H1 (cell line): ENCODE measurements at regions not wholly inside any gene's neighbourhood (a gene's known extent, or its start where the extent isn't known, plus 50 kb on each side); places are given as distances from the start of the nearest gene placed in this dataset.
A peak's percentile ranks its signal among the peaks of the same experiment; 100 is the strongest.

Source experiments
- CTCF ChIA-PET: fragments of 300-600 bp; sonication (Branson Sonifier 250); formaldehyde crosslinking; loops from one replicate; lab custom pipeline; 2021; ENCODE audit not compliant: partially characterized antibody; lab: Charles Lee
- POLR2A ChIA-PET: fragments of 300-600 bp; sonication (Branson Sonifier 250); formaldehyde crosslinking; loops from one replicate; lab custom pipeline; 2021; ENCODE audit warnings: inconsistent platforms; ENCODE audit not compliant: partially characterized antibody; lab: Charles Lee
- DNase-seq, 2 experiments: peaks; one replicate each; pipeline versions ENCODE4 v3.0.0 to v3.0.0-alpha.2; 2010 to 2022; ENCODE audit warnings: low spot score in 2 of 2, low read depth in 1 of 2, mixed read lengths in 1 of 2
- FAIRE-seq: peaks from 2 replicates; lab custom pipeline; 2011; peaks lifted over from hg19 to GRCh38; lab: Jason Lieb, UNC
- H2AFZ ChIP-seq: 2 replicates; pipeline ENCODE4 v1.8.1; 2012; ENCODE audit warnings: low read length, inconsistent platforms
- H2AK5ac ChIP-seq: 2 replicates; pipeline ENCODE4 v1.6.1; 2013; ENCODE audit warnings: low read depth, low read length
- H2BK120ac ChIP-seq: replicated peaks from 2 replicates; pipeline ENCODE3; 2013; ENCODE audit warnings: low read depth, low read length, inconsistent platforms
- H2BK12ac ChIP-seq: 2 replicates; pipeline ENCODE4 v1.6.1; 2013; ENCODE audit warnings: low read depth, low read length
- H2BK15ac ChIP-seq: 2 replicates; pipeline ENCODE4 v1.6.1; 2013; ENCODE audit warnings: low read length
- H2BK20ac ChIP-seq: 2 replicates; pipeline ENCODE4 v1.6.1; 2013; ENCODE audit warnings: low read length
- H2BK5ac ChIP-seq: 2 replicates; pipeline ENCODE4 v1.6.1; 2013; ENCODE audit warnings: low read depth, low read length
- H3K14ac ChIP-seq: 2 replicates; pipeline ENCODE4 v1.6.1; 2013; ENCODE audit warnings: inconsistent platforms; ENCODE audit not compliant: insufficient read length
- H3K18ac ChIP-seq: 2 replicates; pipeline ENCODE4 v1.6.1; 2013; ENCODE audit warnings: low read length; ENCODE audit errors: extremely low read depth
- H3K23ac ChIP-seq: 2 replicates; pipeline ENCODE4 v1.6.1; 2013; ENCODE audit warnings: inconsistent platforms; ENCODE audit not compliant: insufficient read length
- H3K23me2 ChIP-seq: 2 replicates; pipeline ENCODE4 v1.6.1; 2013; ENCODE audit warnings: low read depth, low read length
- H3K27ac ChIP-seq: 2 replicates; pipeline ENCODE4 v1.6.1; 2011; ENCODE audit warnings: low read depth, low read length, inconsistent platforms
- H3K27me3 ChIP-seq, 4 experiments: replicated peaks in 1 of 4; 1 replicate in 1 of 4; 2 replicates in 3 of 4; pipeline versions ENCODE4 v1.6.1 to v1.8.1; 2011 to 2013; ENCODE audit warnings: low read length in 3 of 4, mild to moderate bottlenecking in 3 of 4, inconsistent platforms in 2 of 4, mixed read lengths in 2 of 4, moderate library complexity in 1 of 4; ENCODE audit not compliant: control insufficient read depth in 3 of 4, insufficient read depth in 3 of 4; ENCODE audit errors: extremely low read depth in 1 of 4
- H3K36me3 ChIP-seq, 4 experiments: 2 replicates each; pipeline versions ENCODE4 v1.6.1 to v1.8.1; 2011 to 2013; ENCODE audit warnings: mild to moderate bottlenecking in 4 of 4, low read length in 3 of 4, moderate library complexity in 2 of 4, control low read depth in 1 of 4, inconsistent platforms in 1 of 4; ENCODE audit not compliant: insufficient read depth in 4 of 4, control insufficient read depth in 2 of 4
- H3K4ac ChIP-seq: replicated peaks from 2 replicates; pipeline ENCODE3; 2013; ENCODE audit warnings: low read length, low read depth, mixed read lengths, inconsistent platforms; ENCODE audit not compliant: insufficient read length
- H3K4me1 ChIP-seq, 4 experiments: replicated peaks in 1 of 4; 1 replicate in 1 of 4; 2 replicates in 3 of 4; pipeline versions ENCODE4 v1.6.1 to v1.8.1; 2011 to 2013; ENCODE audit warnings: low read length in 3 of 4, inconsistent platforms in 2 of 4, mixed read lengths in 1 of 4; ENCODE audit not compliant: insufficient read depth in 4 of 4, control insufficient read depth in 3 of 4
- H3K4me2 ChIP-seq, 2 experiments: 2 replicates each; pipeline versions ENCODE4 v1.6.1 to v1.8.1; 2011 to 2013; ENCODE audit warnings: low read depth in 2 of 2, low read length in 2 of 2, control low read depth in 1 of 2, inconsistent platforms in 1 of 2, mild to moderate bottlenecking in 1 of 2; ENCODE audit not compliant: insufficient read depth in 1 of 2
- H3K4me3 ChIP-seq, 4 experiments: fragments of 200-600, 300-600 bp in 1 of 4; sonication (generic), shearing (Covaris generic), sonication (Bioruptor Twin) in 1 of 4; 2 replicates each; pipeline versions ENCODE4 v1.5.1 to v1.8.1; 2011 to 2016; ENCODE audit warnings: low read length in 4 of 4, low read depth in 3 of 4, control low read depth in 2 of 4, inconsistent platforms in 2 of 4, mild to moderate bottlenecking in 2 of 4, mixed read lengths in 1 of 4, moderate library complexity in 1 of 4; ENCODE audit not compliant: insufficient read depth in 2 of 4; ENCODE audit errors: extremely low read depth in 1 of 4
- H3K56ac ChIP-seq: replicated peaks from 2 replicates; pipeline ENCODE3; 2013; ENCODE audit warnings: low read depth, mild to moderate bottlenecking, mixed read lengths, low read length, inconsistent platforms; ENCODE audit not compliant: insufficient read length
- H3K79me1 ChIP-seq: 2 replicates; pipeline ENCODE4 v1.6.1; 2013; ENCODE audit warnings: low read depth, low read length, control low read depth
- H3K79me2 ChIP-seq, 2 experiments: 2 replicates each; pipeline versions ENCODE4 v1.6.1 to v1.8.1; 2012 to 2013; ENCODE audit warnings: low read length in 2 of 2, mild to moderate bottlenecking in 2 of 2, inconsistent platforms in 1 of 2; ENCODE audit not compliant: insufficient read depth in 2 of 2, control insufficient read depth in 1 of 2
- H3K9ac ChIP-seq, 4 experiments: replicated peaks in 1 of 4; 1 replicate in 1 of 4; 2 replicates in 3 of 4; pipeline versions ENCODE4 v1.6.1 to v1.8.1; 2011 to 2013; ENCODE audit warnings: low read depth in 3 of 4, low read length in 3 of 4, control low read depth in 2 of 4, mild to moderate bottlenecking in 2 of 4, moderate library complexity in 2 of 4, inconsistent platforms in 1 of 4; ENCODE audit errors: extremely low read depth in 1 of 4
- H3K9me3 ChIP-seq, 2 experiments: 2 replicates each; pipeline versions ENCODE4 v1.6.1 to v1.8.1; 2012 to 2013; ENCODE audit warnings: mild to moderate bottlenecking in 2 of 2, moderate library complexity in 2 of 2, control low read depth in 1 of 2, inconsistent platforms in 1 of 2, low read depth in 1 of 2, low read length in 1 of 2, mixed read lengths in 1 of 2; ENCODE audit not compliant: insufficient read depth in 2 of 2
- H4K20me1 ChIP-seq, 2 experiments: replicated peaks in 1 of 2; 2 replicates each; pipeline versions ENCODE3 to v1.8.1; 2011 to 2013; ENCODE audit warnings: inconsistent platforms in 2 of 2, low read length in 2 of 2, mild to moderate bottlenecking in 1 of 2; ENCODE audit not compliant: insufficient read depth in 2 of 2, control insufficient read depth in 1 of 2
- H4K5ac ChIP-seq: 2 replicates; pipeline ENCODE4 v1.6.1; 2013; ENCODE audit warnings: low read length, low read depth, mixed read lengths, inconsistent platforms; ENCODE audit not compliant: insufficient read length
- H4K8ac ChIP-seq: 2 replicates; pipeline ENCODE4 v1.8.0; 2013; ENCODE audit warnings: mild to moderate bottlenecking, moderate library complexity, low read length, inconsistent platforms; ENCODE audit not compliant: insufficient read depth; ENCODE audit errors: extremely low read depth
- H4K91ac ChIP-seq: replicated peaks from 2 replicates; pipeline ENCODE3; 2013; ENCODE audit warnings: low read length, mixed read lengths, inconsistent platforms; ENCODE audit not compliant: insufficient read length
- CTBP2 ChIP-seq: IDR thresholded peaks from 2 replicates; pipeline ENCODE4 v1.7.0; 2011; ENCODE audit warnings: borderline replicate concordance, mild to moderate bottlenecking, moderate library complexity, mixed read lengths, low read length; ENCODE audit not compliant: insufficient read depth, insufficient read length
- EP300 ChIP-seq, 2 experiments: IDR thresholded peaks; 1 replicate in 1 of 2; 2 replicates in 1 of 2; pipeline ENCODE4 v1.6.1; 2011 to 2012; ENCODE audit warnings: low read depth in 2 of 2, low read length in 2 of 2, mild to moderate bottlenecking in 2 of 2, borderline replicate concordance in 1 of 2, inconsistent platforms in 1 of 2, moderate library complexity in 1 of 2
- JUN ChIP-seq: IDR thresholded peaks from 2 replicates; pipeline ENCODE4 v1.6.1; 2011; ENCODE audit warnings: low read depth, mild to moderate bottlenecking, improper control_type of control experiment, low read length
- JUND ChIP-seq: IDR thresholded peaks from 2 replicates; pipeline ENCODE4 v1.6.1; 2011; ENCODE audit warnings: mild to moderate bottlenecking, improper control_type of control experiment, low read length
- MAX ChIP-seq: IDR thresholded peaks from 2 replicates; pipeline ENCODE4 v1.6.1; 2012; ENCODE audit warnings: inconsistent platforms
- POLR2A ChIP-seq, 2 experiments: IDR thresholded peaks; 1 replicate in 1 of 2; 2 replicates in 1 of 2; pipeline ENCODE4 v1.6.1; 2011; ENCODE audit warnings: low read depth in 2 of 2, low read length in 2 of 2, mild to moderate bottlenecking in 2 of 2; ENCODE audit errors: control extremely low read depth in 1 of 2
- RFX5 ChIP-seq: IDR thresholded peaks from 2 replicates; pipeline ENCODE4 v1.6.1; 2011; ENCODE audit warnings: low read depth, low read length, improper control_type of control experiment, borderline replicate concordance
- TAF1 ChIP-seq: IDR thresholded peaks from 2 replicates; pipeline ENCODE4 v1.6.1; 2011; ENCODE audit warnings: mild to moderate bottlenecking, low read depth, low read length
- WGBS, 2 experiments: shearing (Covaris generic) in 1 of 2; methylation state at CpG; one replicate each; pipeline versions ENCODE4 v1.1.6 to v1.1.7; 2013 to 2015; ENCODE audit warnings: low lambda C conversion rate in 2 of 2, mixed read lengths in 2 of 2, inconsistent platforms in 1 of 2, low coverage in 1 of 2, missing lambda C conversion rate in 1 of 2; ENCODE audit not compliant: insufficient replicate concordance in 2 of 2, insufficient coverage in 1 of 2, insufficient read length in 1 of 2; ENCODE audit errors: extremely low coverage in 1 of 2, missing lambda C conversion rate in 1 of 2; 5-methylcytosine and 5-hydroxymethylcytosine counted together

GRCh38 chr6:14660806-14661579 is 543.4 kb downstream of the CD83 start:
- Histone ChIP-seq H3K27me3 (no peaks in the 10 kb centered on the region; a peak in 1 of 7 replicates), H4K20me1 (no peaks in the 10 kb centered on the region), H3K79me1 (no peaks in the 10 kb centered on the region), H2AFZ (no peak overlapping the region), H3K14ac (no peak overlapping the region), H3K4me2 (no peak overlapping the region), H4K8ac (no peak overlapping the region), H3K27ac (no peak overlapping the region), H3K18ac (no peak overlapping the region), H3K4me1 (peaks cover 2 to 9% (median 5%) of the 10 kb centered on the region in 4 experiments; a peak in 5 of 7 replicates), H2BK15ac (no peak overlapping the region), H3K23me2 (no peaks in the 10 kb centered on the region), H3K9me3 (no peaks in the 10 kb centered on the region), H2AK5ac (0 out of 2 replicates have a peak overlapping the region, but pooled peaks have one; percentile 16), H2BK120ac (no peak overlapping the region), H3K4me3 (no peak overlapping the region), H2BK5ac (no peak overlapping the region), H2BK20ac (no peak overlapping the region), H3K56ac (no peak overlapping the region), H3K23ac (no peak overlapping the region), H4K5ac (no peak overlapping the region), H4K91ac (no peak overlapping the region), H3K36me3 (no peaks in the 10 kb centered on the region), H3K79me2 (no peaks in the 10 kb centered on the region), H3K4ac (no peak overlapping the region), H3K9ac (no peak overlapping the region), H2BK12ac (peak overlapping the region; percentile 62; the same call in 1 of the 2 replicates)
- DNase-seq (no peak), FAIRE-seq (no peak)
- ChIA-PET POLR2A (no interaction called here), CTCF (interaction anchor here (0.8 to 1.6 kb wide), 2 partner anchors 12 to 152 kb away, joined by 3 to 4 read pairs; no protein-coding TSS in a partner anchor)
- TF ChIP-seq CTBP2: no peak
- TF ChIP-seq POLR2A (IDR thresholded peaks at IDR 0.05; ENCODE audit: control extremely low read depth in 1 of 2, low read depth in 2 of 2, low read length in 2 of 2): no peak
- TF ChIP-seq RFX5: no peak
- TF ChIP-seq JUN: no peak
- TF ChIP-seq EP300 (IDR thresholded peaks at IDR 0.05; ENCODE audit: borderline replicate concordance in 1 of 2, low read depth in 2 of 2, low read length in 2 of 2): no peak
- TF ChIP-seq JUND: no peak
- TF ChIP-seq TAF1: no peak
- no peak for TF ChIP-seq MAX
- WGBS, 2 experiments: 85% methylated on average over 8 of the region's 8 CpGs; no CpG with 5 or more reads in 1 of the 2 experiments
